NCI-H1930 (cell line): ENCODE measurements at regions not wholly inside any gene's neighbourhood (a gene's known extent, or its start where the extent isn't known, plus 50 kb on each side); places are given as distances from the start of the nearest gene placed in this dataset.
"Not testable (repeated sequence)": the region's sequence is repeated elsewhere in the genome, so short reads cannot be mapped to it uniquely, and the experiment has no call there.

Experiments
- DNase-seq, 2 experiments: peaks; one replicate each; lab custom pipeline; 2025; lab: John Stamatoyannopoulos, UW

- DNase-seq: no peak
These were observed 132.7 kb upstream of the EYA4 start for GRCh38 chr6:133108419-133108818.

DNA sequence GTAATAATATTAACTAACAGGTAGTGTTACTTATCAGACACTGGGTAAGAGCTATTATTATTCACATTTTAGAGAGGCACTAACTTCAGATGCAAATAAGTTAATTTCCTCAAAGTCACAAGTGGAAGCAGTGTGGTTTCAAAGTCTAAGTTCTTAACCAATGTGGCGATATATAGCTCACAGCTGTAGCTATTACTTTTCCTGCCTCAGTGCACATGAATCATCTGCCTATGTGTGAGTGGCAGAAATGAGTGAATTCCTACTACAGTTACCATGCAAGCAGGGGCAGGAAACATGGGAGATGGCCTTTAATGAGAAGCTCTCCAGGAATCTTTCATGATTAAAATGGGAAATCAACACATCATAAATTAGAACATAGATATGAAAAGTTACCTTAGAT lies 126.2 kb upstream of the EYA4 start:
- no peak for DNase-seq

- no peak for DNase-seq
These were observed 125.2 kb upstream of the EYA4 start for GRCh38 chr6:133115946-133116345.

GRCh38 chr6:133128191-133128590 lies 113.0 kb upstream of the EYA4 start:
- DNase-seq: no peak

DNA sequence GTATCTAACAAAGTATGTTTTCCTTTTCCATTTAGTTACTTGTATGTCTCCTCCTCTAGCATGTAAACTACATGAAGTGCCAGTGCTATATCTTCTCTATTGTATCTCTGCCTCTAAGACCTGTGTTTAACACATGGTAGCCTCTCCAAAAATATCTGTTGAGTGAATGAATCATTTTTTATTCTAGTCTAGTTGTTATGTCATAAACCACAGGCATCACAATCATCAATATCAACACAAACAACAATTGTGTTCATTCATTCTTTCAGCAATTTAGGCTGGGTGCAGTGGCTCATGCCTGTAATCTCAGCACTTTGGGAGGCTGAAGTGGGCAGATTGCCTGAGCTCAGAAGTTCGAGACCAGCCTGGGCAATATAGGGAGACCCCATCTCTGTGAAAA lies 111.6 kb upstream of the EYA4 start:
- DNase-seq: no peak

DNA sequence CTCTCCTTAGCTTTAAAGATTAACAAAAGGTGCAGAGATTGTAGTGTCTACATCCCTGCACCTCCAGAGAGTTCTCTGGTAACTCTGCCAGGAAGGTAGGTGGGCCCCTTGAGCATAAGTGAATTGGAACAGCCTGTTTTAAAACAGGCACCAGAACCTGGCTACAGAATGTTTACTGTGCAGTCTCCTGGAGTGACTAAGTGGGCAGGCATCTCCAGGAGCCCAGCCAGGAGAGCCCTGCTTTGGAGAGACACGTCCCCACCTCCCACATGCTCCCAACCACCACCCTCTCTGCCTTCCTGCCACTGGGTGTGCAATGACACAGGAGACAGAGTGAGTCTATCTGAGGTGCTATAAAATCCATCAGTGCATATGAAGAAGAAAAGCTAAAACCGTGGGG lies 110.3 kb upstream of the EYA4 start:
- no peak for DNase-seq

DNA sequence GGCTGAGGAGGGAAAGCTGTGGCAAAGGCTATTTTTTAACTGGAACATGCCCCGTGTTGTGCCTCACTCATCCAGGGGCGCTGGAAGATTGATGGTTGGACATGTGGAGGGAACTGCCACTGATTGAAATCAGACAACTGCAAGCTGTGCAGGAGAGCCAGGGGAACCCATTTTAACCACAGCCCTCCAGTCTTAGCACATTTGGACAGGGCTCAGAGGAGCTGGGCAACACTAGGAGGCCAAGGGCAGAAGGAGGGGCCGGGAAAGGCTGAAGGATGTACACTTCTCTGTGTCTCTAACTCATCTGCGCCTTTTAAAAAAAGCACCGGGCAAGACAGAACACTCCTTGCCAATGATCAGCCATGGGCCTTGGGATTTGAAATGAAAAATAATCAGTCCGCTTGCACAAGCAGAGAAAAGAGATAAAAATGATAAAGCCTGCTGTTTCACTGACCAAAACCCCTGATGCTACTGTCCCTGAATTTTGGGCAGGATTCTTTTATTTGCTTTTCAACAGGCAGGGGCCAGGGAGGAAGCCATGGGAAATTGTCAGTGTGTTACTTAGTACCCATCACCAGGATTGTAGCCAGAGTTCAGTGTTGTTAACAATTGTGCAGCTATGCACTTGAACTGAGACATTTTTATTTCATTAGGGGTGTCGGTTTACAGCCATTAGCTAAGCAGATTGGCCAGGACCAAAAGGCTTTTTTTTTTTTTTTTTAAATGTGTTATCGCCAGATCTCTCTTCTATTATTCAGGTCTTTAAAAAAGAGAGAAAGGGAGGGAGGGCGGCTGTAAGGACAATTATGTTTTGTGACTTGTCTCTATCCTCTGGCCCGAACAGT lies 109.3 kb upstream of the EYA4 start:
- peak in 1 of 2 experiments; percentile 5 for DNase-seq

GRCh38 chr6:133132466-133132971 lies 108.6 kb upstream of the EYA4 start:
- no peak for DNase-seq

DNA sequence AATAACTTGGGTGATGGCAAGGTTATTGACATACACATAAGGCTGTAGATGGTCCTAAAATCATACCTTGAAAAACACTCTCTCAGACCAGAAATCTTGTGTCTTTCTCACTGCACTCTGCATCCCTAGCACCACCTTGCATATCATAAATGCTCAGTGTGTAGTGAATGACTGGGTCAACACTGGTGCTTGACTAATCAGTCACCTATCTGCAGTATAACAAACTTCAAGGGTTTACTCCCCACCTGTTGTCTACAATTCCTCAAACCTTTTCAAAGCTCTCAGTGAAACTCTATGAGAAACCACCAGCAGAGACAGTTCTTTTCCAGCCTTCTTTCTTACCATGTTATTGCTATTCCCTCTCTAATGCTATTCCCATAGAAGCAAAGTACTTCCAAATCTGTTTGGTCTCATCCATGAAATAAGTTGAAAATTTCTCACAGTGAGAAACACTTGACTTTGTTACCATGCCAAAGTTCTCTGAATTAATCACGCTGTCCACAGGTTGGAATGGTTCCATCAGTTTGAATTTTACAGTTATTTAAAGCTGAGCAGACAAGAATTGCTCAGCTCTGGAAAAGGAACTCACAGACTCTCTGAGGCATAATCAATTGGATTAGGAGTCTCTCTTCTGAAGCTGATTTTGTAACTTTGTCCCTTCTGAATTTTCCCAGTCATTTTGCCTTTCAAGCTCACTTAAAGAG lies 104.8 kb upstream of the EYA4 start:
- no peak for DNase-seq

- DNase-seq: not testable (repeated sequence)
These were observed 93.5 kb upstream of the EYA4 start for GRCh38 chr6:133147470-133148184.

DNA sequence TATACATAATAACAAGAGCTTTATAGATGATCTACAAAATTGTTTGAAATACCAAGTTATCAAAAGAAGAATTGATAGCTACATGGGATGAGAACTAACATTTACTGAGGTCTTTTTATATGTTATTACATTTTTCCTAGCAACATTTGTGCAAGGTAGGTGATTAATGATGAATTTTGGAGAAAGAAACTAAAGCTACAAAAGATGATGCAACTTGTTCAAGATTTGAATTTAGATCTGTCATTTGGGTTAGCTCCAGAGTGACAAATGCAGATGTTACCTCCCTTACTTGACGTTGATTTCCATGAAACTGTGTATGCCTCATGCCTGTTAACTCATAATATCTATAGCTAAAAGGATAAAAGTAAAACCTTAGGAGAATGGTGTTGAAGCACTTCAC lies 84.5 kb upstream of the EYA4 start:
- DNase-seq: no peak

DNA sequence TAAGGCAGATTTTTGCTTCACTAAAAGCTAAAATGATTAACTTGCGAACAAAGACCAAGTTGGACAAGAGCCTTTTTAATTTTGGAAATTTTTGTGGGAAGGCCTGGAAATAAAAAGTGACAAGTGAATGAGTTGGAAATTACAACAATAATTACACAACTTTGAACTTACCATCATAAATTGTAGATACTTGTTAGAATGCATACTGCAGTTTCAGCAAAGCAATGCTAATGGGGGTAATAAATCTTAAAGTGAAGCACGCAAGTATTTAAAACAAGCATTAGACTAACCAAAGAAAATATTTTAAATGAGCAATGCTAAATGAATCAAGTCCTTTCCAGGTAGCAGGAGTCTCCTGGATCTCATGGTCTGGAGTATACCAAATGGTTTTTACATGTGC lies 83.2 kb upstream of the EYA4 start:
- no peak for DNase-seq

GRCh38 chr6:133159255-133159795 lies 81.8 kb upstream of the EYA4 start:
- no peak for DNase-seq

- DNase-seq: no peak
These were observed 80.6 kb upstream of the EYA4 start for GRCh38 chr6:133160536-133160935.

DNA sequence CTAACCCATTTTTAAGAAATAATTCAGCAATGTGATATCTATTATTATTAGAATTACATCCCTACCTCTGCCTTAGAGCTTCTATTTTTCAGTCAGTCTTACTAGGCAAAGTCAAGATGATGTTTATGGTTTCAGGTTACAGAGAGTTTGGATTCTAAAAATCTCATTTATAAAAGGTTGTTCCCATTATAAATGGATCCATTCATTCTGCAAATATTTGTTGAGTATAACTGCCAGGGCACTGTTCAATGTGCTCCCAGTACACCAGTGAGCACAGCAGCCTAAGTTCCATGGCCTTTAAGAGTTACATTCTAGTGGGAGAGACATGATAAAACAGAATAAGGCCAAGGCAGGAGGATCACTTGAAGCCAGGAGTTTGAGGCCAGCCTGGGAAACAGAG lies 75.9 kb upstream of the EYA4 start:
- DNase-seq: no peak

- DNase-seq: no peak
These were observed 74.4 kb upstream of the EYA4 start for GRCh38 chr6:133166766-133167165.

- DNase-seq: no peak
These were observed 71.3 kb upstream of the EYA4 start for GRCh38 chr6:133169901-133170300.

- DNase-seq: no peak
These were observed 70.6 kb upstream of the EYA4 start for GRCh38 chr6:133170602-133171001.

GRCh38 chr6:133171989-133172604 lies 69.1 kb upstream of the EYA4 start:
- DNase-seq: no peak

GRCh38 chr6:133173276-133173675 lies 67.9 kb upstream of the EYA4 start:
- no peak for DNase-seq

GRCh38 chr6:133179481-133179880 lies 61.7 kb upstream of the EYA4 start:
- no peak for DNase-seq

DNA sequence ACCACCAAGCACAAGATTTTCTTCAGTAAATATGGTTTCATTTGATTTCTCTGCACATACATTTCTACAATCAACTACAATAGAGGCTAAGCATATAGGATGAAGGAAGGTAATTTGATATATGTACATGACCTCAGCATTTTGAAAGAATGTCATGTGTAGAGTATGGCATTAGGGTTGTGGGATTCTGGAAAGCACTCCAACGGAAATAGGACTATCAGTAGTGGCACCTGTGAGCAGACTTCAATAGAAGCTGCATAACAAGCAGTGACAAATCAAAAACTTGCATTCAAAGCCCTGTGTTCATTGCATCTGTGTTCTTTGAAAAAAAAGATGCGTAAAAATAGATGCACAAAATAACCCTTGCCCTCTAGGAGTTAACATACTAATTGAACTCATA lies 57.5 kb upstream of the EYA4 start:
- no peak for DNase-seq
